ENCODE measurements at regions not wholly inside any gene's neighbourhood (a gene's known extent, or its start where the extent isn't known, plus 50 kb on each side); places are given as distances from the start of the nearest gene placed in this dataset.

DNA sequence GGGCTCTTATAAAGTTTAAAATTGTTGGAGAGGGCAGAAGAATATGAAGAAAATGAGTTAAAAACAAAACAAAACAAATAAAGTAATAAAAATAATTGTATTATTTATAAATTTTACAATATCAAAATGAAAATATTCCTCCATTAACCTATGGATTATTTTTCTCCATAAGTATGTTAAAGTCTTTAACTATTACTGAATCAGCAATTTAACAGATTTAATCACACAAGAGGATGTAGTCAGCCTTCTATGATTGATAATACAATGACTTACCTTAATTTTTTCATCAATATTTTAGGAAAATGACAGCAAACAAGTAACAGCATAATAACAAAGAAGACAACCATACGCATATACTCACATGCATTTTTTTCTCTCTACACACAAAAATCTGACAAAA is 1195.3 kb upstream of the NUDT12 start:
- DNase-seq (ENCODE audit: low read depth in 2 of 2), result no peak

GRCh38 chr5:104755806-104756205 is 1193.2 kb upstream of the NUDT12 start:
- DNase-seq (ENCODE audit: low read depth in 2 of 2), result no peak

- DNase-seq (ENCODE audit: low read depth in 2 of 2), result no peak
These were observed 1191.9 kb upstream of the NUDT12 start for GRCh38 chr5:104754311-104754995.

DNA sequence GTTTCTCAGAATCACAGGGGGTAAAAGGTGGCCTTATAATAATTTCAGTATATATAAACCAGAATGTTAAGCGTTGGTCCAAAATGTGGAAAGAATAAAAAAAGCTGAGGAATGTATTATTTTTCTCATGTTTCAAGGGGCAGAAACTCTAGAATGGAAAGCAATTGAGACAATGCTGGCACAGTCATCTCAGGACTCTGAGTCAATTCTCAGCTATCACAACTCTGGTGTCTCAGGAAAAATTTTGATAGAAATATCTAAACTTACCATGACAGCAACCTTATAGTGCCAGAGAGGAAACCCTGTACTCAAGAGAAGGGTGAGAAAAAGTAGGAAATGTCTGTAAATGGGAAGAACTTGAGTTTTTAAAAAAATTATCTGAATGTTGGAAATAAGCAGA is 1189.4 kb upstream of the NUDT12 start:
- no peak for DNase-seq (ENCODE audit: low read depth in 2 of 2)

GRCh38 chr5:104739905-104740304 is 1177.3 kb upstream of the NUDT12 start:
- no peak for DNase-seq (ENCODE audit: low read depth in 2 of 2)

- no peak for DNase-seq (ENCODE audit: low read depth in 2 of 2)
These were observed 1176.9 kb upstream of the NUDT12 start for GRCh38 chr5:104739503-104739902.

GRCh38 chr5:104736073-104736472 is 1173.5 kb upstream of the NUDT12 start:
- no peak for DNase-seq (ENCODE audit: low read depth in 2 of 2)

- DNase-seq (ENCODE audit: low read depth in 2 of 2), result no peak
These were observed 1171.5 kb upstream of the NUDT12 start for GRCh38 chr5:104734046-104734445.

GRCh38 chr5:104733063-104733669 is 1170.6 kb upstream of the NUDT12 start:
- DNase-seq (ENCODE audit: low read depth in 2 of 2), result no peak

GRCh38 chr5:104731331-104731730 is 1168.7 kb upstream of the NUDT12 start:
- no peak for DNase-seq (ENCODE audit: low read depth in 2 of 2)

DNA sequence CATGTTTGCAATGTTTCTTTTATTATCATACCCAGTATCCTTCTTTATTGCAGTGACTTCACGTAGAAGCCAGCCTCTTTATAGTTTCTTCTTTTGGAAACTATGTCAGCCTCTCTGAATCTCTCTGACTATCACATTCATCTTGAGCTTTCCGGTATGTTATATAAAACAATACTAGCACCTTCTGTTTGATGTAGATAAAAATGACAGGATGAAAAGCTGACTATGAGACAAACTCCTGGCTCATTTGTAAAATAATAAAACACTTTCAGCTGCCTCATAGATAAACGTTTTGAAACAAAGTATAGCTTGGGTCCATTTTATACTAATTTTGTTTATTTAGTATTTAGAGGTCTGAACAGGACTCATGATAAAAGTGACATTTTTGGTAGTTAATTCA is 1145.4 kb upstream of the NUDT12 start:
- DNase-seq (ENCODE audit: low read depth in 2 of 2), result no peak

DNA sequence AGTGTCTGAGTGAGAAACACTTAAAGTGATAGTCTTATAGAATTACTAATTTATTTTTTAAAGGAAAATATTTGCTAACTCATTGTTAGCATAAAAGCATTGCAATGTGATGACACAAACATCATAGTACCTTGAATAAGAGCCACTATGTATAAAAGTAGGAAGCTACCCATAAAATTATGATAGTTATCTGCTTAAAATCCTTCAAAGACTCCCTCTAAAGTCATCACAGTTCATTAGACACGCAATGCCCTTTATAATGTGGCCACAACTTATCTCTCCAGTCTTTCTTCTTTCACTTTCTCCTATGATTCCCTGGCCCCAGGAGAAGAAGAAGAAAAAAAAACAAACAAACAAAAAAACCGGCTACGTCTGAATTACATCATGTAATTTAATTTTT is 1144.0 kb upstream of the NUDT12 start:
- DNase-seq (ENCODE audit: low read depth in 2 of 2), result no peak

DNA sequence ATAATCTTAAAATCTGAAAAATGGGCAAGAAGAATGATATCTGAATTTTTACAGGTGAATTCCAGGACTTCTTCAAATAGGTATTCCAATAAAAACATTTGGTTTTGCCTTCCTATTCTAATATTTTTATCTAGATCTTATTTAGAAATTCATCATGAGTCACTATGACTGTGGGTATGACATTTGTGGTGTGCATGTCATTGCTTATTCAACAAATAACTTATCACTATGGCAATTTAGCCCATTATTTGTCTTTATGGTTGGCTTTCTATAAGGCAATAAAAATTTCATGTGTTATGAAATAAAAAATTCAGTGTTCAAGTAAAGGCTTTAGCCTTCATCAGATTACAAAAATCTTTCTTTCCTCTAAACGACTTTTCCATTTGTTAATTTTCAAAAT is 1139.6 kb upstream of the NUDT12 start:
- no peak for DNase-seq (ENCODE audit: low read depth in 2 of 2)

DNA sequence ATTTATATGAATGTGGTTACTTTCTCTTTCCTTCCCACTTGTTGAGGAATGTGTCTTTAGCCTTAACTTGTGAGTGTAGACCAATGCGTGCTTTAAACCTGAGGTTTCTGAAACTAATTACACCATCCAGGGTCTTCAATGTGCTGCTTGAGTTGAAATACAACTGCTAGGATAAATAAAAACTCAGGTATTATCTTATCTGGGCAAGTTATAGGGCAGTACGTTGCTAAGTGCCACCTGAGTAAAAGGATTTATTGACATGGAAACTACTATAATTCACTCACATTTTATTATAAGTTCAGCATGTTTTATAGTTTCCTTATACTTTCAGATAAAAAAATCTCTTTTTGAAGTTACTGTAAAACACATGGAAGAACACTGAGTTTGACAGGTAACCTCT is 1136.8 kb upstream of the NUDT12 start:
- no peak for DNase-seq (ENCODE audit: low read depth in 2 of 2)

DNA sequence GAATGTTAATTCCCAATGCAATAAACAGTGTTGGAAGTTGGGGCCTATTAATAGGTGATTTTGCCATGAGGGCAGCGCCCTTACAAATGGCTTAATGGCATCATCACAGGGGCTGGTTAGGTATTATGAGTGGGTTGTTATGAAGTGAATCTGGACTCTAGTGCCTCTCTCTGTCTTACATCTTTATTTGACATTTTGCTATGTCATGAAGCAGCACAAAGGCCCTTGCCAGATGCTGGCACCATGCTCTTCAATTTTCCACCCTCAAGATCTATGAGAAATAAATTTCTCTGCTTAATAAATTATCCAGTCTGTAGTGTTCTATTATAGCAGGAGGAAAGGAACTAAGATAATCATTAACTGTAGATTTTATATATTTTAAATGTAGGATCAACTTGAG is 1098.7 kb upstream of the NUDT12 start:
- no peak for DNase-seq (ENCODE audit: low read depth in 2 of 2)

DNA sequence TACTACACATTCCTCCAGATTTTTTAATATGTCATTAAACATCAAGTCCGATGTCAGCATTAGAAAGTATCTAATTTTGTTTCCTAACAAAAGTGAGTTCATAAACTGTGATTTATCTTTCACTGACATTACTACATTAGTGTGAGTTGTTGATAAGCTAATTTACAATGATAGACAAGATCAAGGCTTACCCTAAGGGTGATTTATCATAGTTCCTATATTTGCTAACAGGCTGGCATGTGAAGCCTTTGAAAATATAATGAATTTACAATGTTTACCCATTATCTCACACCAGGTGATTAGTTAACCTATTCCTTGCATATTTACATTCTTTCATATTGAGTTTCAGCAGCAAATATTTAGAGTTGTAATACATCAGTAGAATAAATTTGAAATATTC is 1096.9 kb upstream of the NUDT12 start:
- DNase-seq (ENCODE audit: low read depth in 2 of 2), result no peak

DNA sequence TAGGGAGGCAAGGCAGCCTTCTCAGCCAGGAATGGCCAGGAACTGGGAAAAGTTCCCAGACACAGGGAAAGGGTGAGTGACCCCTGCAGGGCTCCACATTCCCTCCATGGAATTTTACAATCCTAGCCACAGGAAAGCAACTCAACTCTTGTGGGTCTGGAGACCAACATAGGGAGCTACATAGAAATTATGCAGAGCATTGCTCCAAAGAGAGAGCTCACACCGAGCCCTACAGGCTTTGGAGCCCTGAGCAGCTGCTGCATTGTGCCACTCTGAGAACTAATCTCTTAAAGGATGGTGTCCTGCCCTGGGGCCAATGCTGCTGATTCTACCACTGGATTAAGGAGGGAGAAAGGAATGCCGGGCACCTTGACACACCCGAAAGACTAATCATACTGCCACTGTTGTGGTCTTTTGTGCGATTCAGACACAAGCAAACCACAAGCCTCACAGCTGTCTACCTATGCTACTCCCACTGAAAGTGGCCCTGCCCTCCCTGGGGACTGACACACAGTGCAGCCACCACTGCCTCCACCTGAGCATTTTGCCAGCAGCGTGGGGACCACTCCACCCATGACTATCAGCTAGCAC is 1089.8 kb upstream of the NUDT12 start:
- DNase-seq (ENCODE audit: low read depth in 2 of 2), result no peak

DNA sequence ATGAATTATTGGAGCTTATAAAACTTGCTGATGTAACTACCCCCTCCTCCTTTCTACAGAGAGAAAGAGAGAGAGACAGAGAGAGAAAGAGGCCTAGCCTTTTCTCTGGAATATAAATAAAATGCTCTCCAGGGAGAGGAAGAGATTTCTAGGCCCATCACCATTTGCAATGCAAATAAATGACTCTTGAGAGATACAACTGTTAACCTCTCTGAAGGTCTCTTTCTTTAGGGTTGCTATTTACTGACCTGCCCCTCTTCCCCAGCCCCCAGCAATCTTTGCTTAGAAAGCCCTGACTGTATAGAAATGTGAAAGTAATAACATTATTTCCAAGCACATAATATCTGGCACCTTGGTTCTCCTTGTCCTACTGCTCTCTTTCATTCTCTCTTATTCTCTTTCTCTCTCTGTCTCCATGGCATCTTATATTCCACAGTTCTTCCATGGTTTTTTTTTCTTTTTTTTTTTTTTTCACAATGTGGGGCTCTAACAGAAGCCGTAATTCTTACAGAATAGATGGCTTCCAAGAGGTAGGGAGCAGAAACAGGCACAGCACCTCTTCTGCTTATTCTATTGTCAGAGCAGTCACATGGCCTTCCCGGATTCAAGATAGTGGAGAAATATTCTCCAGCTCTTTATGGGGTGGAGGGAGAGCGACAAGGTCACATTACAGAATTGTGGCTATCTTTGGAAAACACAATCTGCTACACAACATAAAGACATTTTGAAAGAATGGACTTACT is 1087.9 kb upstream of the NUDT12 start:
- DNase-seq (ENCODE audit: low read depth in 2 of 2), result no peak

GRCh38 chr5:104646416-104646815 is 1083.8 kb upstream of the NUDT12 start:
- no peak for DNase-seq (ENCODE audit: low read depth in 2 of 2)

- no peak for DNase-seq (ENCODE audit: low read depth in 2 of 2)
These were observed 1080.7 kb upstream of the NUDT12 start for GRCh38 chr5:104643320-104643719.

DNA sequence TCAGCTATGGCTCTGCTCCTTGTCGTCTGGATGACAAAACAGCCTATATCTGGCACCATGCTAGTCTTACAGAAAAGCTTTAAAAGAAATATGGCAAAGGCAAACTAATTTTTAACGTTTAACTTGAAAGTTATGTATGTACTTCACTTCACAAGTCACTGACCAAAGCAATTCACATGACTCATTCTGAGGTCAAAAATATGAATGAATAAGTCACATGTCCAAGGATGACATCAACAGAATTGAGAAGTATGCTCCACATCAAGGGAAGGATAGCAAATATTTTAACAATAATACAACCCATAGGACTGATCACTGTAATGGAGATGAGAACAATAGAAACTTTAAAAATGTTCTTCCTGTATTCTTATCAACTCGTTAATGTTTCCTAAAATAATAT is 1072.6 kb upstream of the NUDT12 start:
- DNase-seq (ENCODE audit: low read depth in 2 of 2), result no peak

- DNase-seq (ENCODE audit: low read depth in 2 of 2), result no peak
These were observed 1066.3 kb upstream of the NUDT12 start for GRCh38 chr5:104628911-104629310.

DNA sequence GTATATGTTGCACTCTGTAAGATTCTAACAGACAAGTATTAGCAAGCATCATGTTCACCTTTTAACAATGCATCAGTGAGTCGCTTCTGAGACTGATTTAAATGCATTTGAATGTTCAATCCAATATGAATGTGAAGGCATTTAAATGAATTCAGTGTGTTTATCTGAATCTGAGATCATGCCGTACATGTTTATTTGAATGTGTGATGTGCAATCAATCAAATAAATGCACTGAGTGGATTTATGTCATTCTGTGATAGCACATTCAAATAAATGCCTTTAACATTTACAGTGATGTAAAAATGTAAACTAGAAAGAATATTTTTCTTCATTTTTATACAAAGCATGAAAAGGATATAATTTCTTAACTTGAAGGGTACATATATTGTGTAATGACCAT is 1063.5 kb upstream of the NUDT12 start:
- no peak for DNase-seq (ENCODE audit: low read depth in 2 of 2)

Data from stimulated activated CD4-positive, alpha-beta T cell treated with anti-CD3 and anti-CD28 coated beads, Interleukin-4, amount 100 ng/mL, for 48 hours (primary cell).